ENCODE measurements at regions not wholly inside any gene's neighbourhood (a gene's known extent, or its start where the extent isn't known, plus 50 kb on each side); places are given as distances from the start of the nearest gene placed in this dataset.

GRCh38 chr2:223528036-223528435 lies 74.1 kb downstream of the SCG2 start:
- no peak for TF ChIP-seq CTCF (IDR thresholded peaks at IDR 0.05)
- no peak for TF ChIP-seq POLR2A (IDR thresholded peaks at IDR 0.05)
